ENCODE measurements at regions not wholly inside any gene's neighbourhood (a gene's known extent, or its start where the extent isn't known, plus 50 kb on each side); places are given as distances from the start of the nearest gene placed in this dataset.

- no peak for DNase-seq
Observed at GRCh38 chr9:120291050-120291449, 288.9 kb downstream of the CDK5RAP2 start.

- DNase-seq = no peak
Observed at GRCh38 chr9:120289990-120290975, 289.7 kb downstream of the CDK5RAP2 start.

- DNase-seq = no peak
Observed at GRCh38 chr9:120289098-120289497, 290.9 kb downstream of the CDK5RAP2 start.

- DNase-seq = no peak
Observed at GRCh38 chr9:120286530-120286929, 293.4 kb downstream of the CDK5RAP2 start.

GRCh38 chr9:120284821-120285220, 295.1 kb downstream of the CDK5RAP2 start:
- peak in 1 of 3 experiments; percentile 18 for DNase-seq

- DNase-seq = no peak
Observed at GRCh38 chr9:120281665-120282064, 298.3 kb downstream of the CDK5RAP2 start.

GRCh38 chr9:120267929-120268328, 312.0 kb downstream of the CDK5RAP2 start:
- DNase-seq = no peak

- DNase-seq = peak in 2 of 3 experiments; percentile 75 to 92
Observed at GRCh38 chr9:120265791-120266190, 314.2 kb downstream of the CDK5RAP2 start.

- DNase-seq = no peak
Observed at GRCh38 chr9:120264528-120264927, 315.4 kb downstream of the CDK5RAP2 start.

GRCh38 chr9:120263836-120264235, 316.1 kb downstream of the CDK5RAP2 start:
- no peak for DNase-seq

GRCh38 chr9:120261419-120261818, 318.5 kb downstream of the CDK5RAP2 start:
- DNase-seq = no peak

GRCh38 chr9:120259100-120259499, 320.9 kb downstream of the CDK5RAP2 start:
- DNase-seq = no peak

GRCh38 chr9:120258096-120258495, 321.9 kb downstream of the CDK5RAP2 start:
- no peak for DNase-seq

- peak in 2 of 3 experiments; percentile 71 to 91 for DNase-seq
Observed at GRCh38 chr9:120257483-120257882, 322.5 kb downstream of the CDK5RAP2 start.

- no peak for DNase-seq
Observed at GRCh38 chr9:120256146-120256545, 323.8 kb downstream of the CDK5RAP2 start.

GRCh38 chr9:120252248-120252647, 327.7 kb downstream of the CDK5RAP2 start:
- DNase-seq = no peak

GRCh38 chr9:120242116-120242811, 337.7 kb downstream of the CDK5RAP2 start:
- DNase-seq = no peak

- DNase-seq = no peak
Observed at GRCh38 chr9:120236596-120236995, 343.4 kb downstream of the CDK5RAP2 start.

GRCh38 chr9:120235081-120235480, 344.9 kb downstream of the CDK5RAP2 start:
- DNase-seq = no peak

- no peak for DNase-seq
Observed at GRCh38 chr9:120230227-120230626, 349.7 kb downstream of the CDK5RAP2 start.

- DNase-seq = no peak
Observed at GRCh38 chr9:120221844-120222243, 358.1 kb downstream of the CDK5RAP2 start.

GRCh38 chr9:120214332-120214731, 365.6 kb downstream of the CDK5RAP2 start:
- DNase-seq = no peak

GRCh38 chr9:120212853-120213200, 367.1 kb downstream of the CDK5RAP2 start:
- no peak for DNase-seq
